Right cardiac atrium (tissue), 5 donors: ENCODE measurements at regions not wholly inside any gene's neighbourhood (a gene's known extent, or its start where the extent isn't known, plus 50 kb on each side); places are given as distances from the start of the nearest gene placed in this dataset.
A peak's percentile ranks its signal among the peaks of the same experiment; 100 is the strongest.

Experiments
- ATAC-seq, 2 donors: fragments of 200-7000 bp; cut with Tn5 transposase; one replicate each; pipeline versions ENCODE4 v1.8.0 to v1.9.1; 2020; ENCODE audit warnings: moderate library complexity in 2 of 2, mild to moderate bottlenecking in 1 of 2
- DNase-seq, 3 donors: peaks; one replicate each; pipeline ENCODE4 v3.0.0-alpha.2; 2020
- H3K27ac ChIP-seq: one replicate; pipeline ENCODE4 v1.5.1; 2013; ENCODE audit warnings: mild to moderate bottlenecking, low read length, control low read depth, moderate library complexity
- H3K27me3 ChIP-seq: one replicate; pipeline ENCODE4 v1.6.1; 2013; ENCODE audit not compliant: control insufficient read depth, insufficient read depth
- H3K4me1 ChIP-seq: one replicate; pipeline ENCODE4 v1.6.1; 2013; ENCODE audit warnings: low read length; ENCODE audit not compliant: control insufficient read depth, insufficient read depth
- H3K4me3 ChIP-seq: one replicate; pipeline ENCODE4 v1.5.1; 2013; ENCODE audit warnings: low read length, control low read depth
- H3K9me3 ChIP-seq: one replicate; pipeline ENCODE4 v1.6.1; 2013; ENCODE audit warnings: low read length; ENCODE audit not compliant: control insufficient read depth
- WGBS: extraction: QIAGEN DNeasy Blood & Tissue Kit; methylation state at CpG from one replicate; pipeline ENCODE4 v1.1.7; 2013; 5-methylcytosine and 5-hydroxymethylcytosine counted together
- intact Hi-C, 4 donors: fragments of 100-400 bp; cut with DNase I; formaldehyde crosslinking; loops; one replicate each; pipeline versions ENCODE4 v1.11.0 to v1.14.0; 2022 to 2023
- donor health status: healthy with polysubstance abuse.
- donor health status: DM: no; HTN: yes; CAD: no.
- donor health status: DM: no; HTN: no; CAD: no.
- donor health status: DM: no; HTN: yes; CAD: no; lungs with severe emphysema.
- donor health status: DM: yes; HTN: yes; CAD: no.

GRCh38 chr11:127506647-127507046 is 506.1 kb upstream of the KIRREL3 start:
- no peaks in the 10 kb centered on the region for H3K9me3 ChIP-seq
- ATAC-seq (no peak), DNase-seq (no peak)
- intact Hi-C loops, result no loop called here
- no peak overlapping the region for H3K4me3 ChIP-seq
- no peaks in the 10 kb centered on the region for H3K27me3 ChIP-seq
- H3K27ac ChIP-seq, result no peak overlapping the region
- H3K4me1 ChIP-seq, result no peaks in the 10 kb centered on the region

GRCh38 chr11:127506126-127506525 is 505.6 kb upstream of the KIRREL3 start:
- Histone ChIP-seq H3K27ac (no peak overlapping the region), H3K4me3 (no peak overlapping the region), H3K4me1 (no peaks in the 10 kb centered on the region), H3K9me3 (no peaks in the 10 kb centered on the region), H3K27me3 (no peaks in the 10 kb centered on the region)
- WGBS, result 41% methylated on average over 2 of the region's 2 CpGs
- DNase-seq (no peak), ATAC-seq (no peak)
- intact Hi-C loops, result no loop called here

- Histone ChIP-seq H3K27ac (no peak overlapping the region), H3K27me3 (no peaks in the 10 kb centered on the region), H3K9me3 (no peaks in the 10 kb centered on the region), H3K4me1 (no peaks in the 10 kb centered on the region), H3K4me3 (no peak overlapping the region)
- intact Hi-C loops, result no loop called here
- WGBS, result 87% methylated on average over 7 of the region's 7 CpGs
- no peak for DNase-seq
- no peak for ATAC-seq
Measured at GRCh38 chr11:127496165-127496564, 495.6 kb upstream of the KIRREL3 start.

- Histone ChIP-seq H3K4me3 (no peak overlapping the region), H3K4me1 (no peaks in the 10 kb centered on the region), H3K27ac (no peak overlapping the region), H3K27me3 (no peaks in the 10 kb centered on the region), H3K9me3 (no peaks in the 10 kb centered on the region)
- no peak for DNase-seq
- ATAC-seq, result no peak
- intact Hi-C loops, result no loop called here
- 58% methylated on average over 9 of the region's 9 CpGs for WGBS
Measured at GRCh38 chr11:127493330-127494022, 492.9 kb upstream of the KIRREL3 start.

GRCh38 chr11:127492029-127492428 is 491.5 kb upstream of the KIRREL3 start:
- no peaks in the 10 kb centered on the region for H3K27me3 ChIP-seq
- ATAC-seq, result no peak
- no peak overlapping the region for H3K4me3 ChIP-seq
- H3K9me3 ChIP-seq, result no peaks in the 10 kb centered on the region
- no peak overlapping the region for H3K27ac ChIP-seq
- intact Hi-C loops, result no loop called here
- H3K4me1 ChIP-seq, result no peaks in the 10 kb centered on the region
- DNase-seq, result no peak
- 64% methylated on average over 2 of the region's 2 CpGs for WGBS

GRCh38 chr11:127491589-127491988 is 491.0 kb upstream of the KIRREL3 start:
- no peak overlapping the region for H3K27ac ChIP-seq
- intact Hi-C loops, result no loop called here
- no peaks in the 10 kb centered on the region for H3K4me1 ChIP-seq
- H3K9me3 ChIP-seq, result no peaks in the 10 kb centered on the region
- no peaks in the 10 kb centered on the region for H3K27me3 ChIP-seq
- ATAC-seq, result no peak
- WGBS, result 44% methylated on average over 2 of the region's 2 CpGs
- H3K4me3 ChIP-seq, result no peak overlapping the region
- no peak for DNase-seq

GRCh38 chr11:127490896-127491295 is 490.3 kb upstream of the KIRREL3 start:
- DNase-seq (no peak), ATAC-seq (no peak)
- Histone ChIP-seq H3K27me3 (no peaks in the 10 kb centered on the region), H3K4me3 (no peak overlapping the region), H3K4me1 (no peaks in the 10 kb centered on the region), H3K9me3 (no peaks in the 10 kb centered on the region), H3K27ac (no peak overlapping the region)
- 89% methylated on average over 2 of the region's 2 CpGs for WGBS
- intact Hi-C loops, result no loop called here

- Histone ChIP-seq H3K4me1 (no peaks in the 10 kb centered on the region), H3K27me3 (no peaks in the 10 kb centered on the region), H3K4me3 (no peak overlapping the region), H3K9me3 (no peaks in the 10 kb centered on the region), H3K27ac (no peak overlapping the region)
- 65% methylated on average over 2 of the region's 2 CpGs for WGBS
- intact Hi-C loops, result no loop called here
- no peak for DNase-seq
- ATAC-seq, result no peak
Measured at GRCh38 chr11:127485541-127485940, 485.0 kb upstream of the KIRREL3 start.

GRCh38 chr11:127481391-127481790 is 480.8 kb upstream of the KIRREL3 start:
- no peaks in the 10 kb centered on the region for H3K9me3 ChIP-seq
- no peak overlapping the region for H3K27ac ChIP-seq
- intact Hi-C loops, result no loop called here
- WGBS, result 62% methylated on average over 1 of the region's 1 CpG
- DNase-seq (no peak), ATAC-seq (peak in 1 of 2 donors; percentile 68)
- H3K27me3 ChIP-seq, result no peaks in the 10 kb centered on the region
- H3K4me1 ChIP-seq, result no peaks in the 10 kb centered on the region
- no peak overlapping the region for H3K4me3 ChIP-seq

GRCh38 chr11:127478826-127479225 is 478.3 kb upstream of the KIRREL3 start:
- ATAC-seq, result no peak
- H3K27me3 ChIP-seq, result no peaks in the 10 kb centered on the region
- 97% methylated on average over 2 of the region's 2 CpGs for WGBS
- DNase-seq, result no peak
- H3K9me3 ChIP-seq, result no peaks in the 10 kb centered on the region
- no peaks in the 10 kb centered on the region for H3K4me1 ChIP-seq
- intact Hi-C loops, result no loop called here
- H3K4me3 ChIP-seq, result no peak overlapping the region
- H3K27ac ChIP-seq, result no peak overlapping the region

GRCh38 chr11:127474766-127475165 is 474.2 kb upstream of the KIRREL3 start:
- intact Hi-C loops, result no loop called here
- Histone ChIP-seq H3K27me3 (no peaks in the 10 kb centered on the region), H3K4me1 (no peaks in the 10 kb centered on the region), H3K4me3 (no peak overlapping the region), H3K9me3 (no peaks in the 10 kb centered on the region), H3K27ac (no peak overlapping the region)
- 74% methylated on average over 1 of the region's 1 CpG for WGBS
- ATAC-seq (no peak), DNase-seq (no peak)

- intact Hi-C loops, result no loop called here
- DNase-seq, result no peak
- H3K27ac ChIP-seq, result no peak overlapping the region
- H3K4me1 ChIP-seq, result no peaks in the 10 kb centered on the region
- no peaks in the 10 kb centered on the region for H3K9me3 ChIP-seq
- H3K4me3 ChIP-seq, result no peak overlapping the region
- ATAC-seq, result no peak
- 87% methylated on average over 7 of the region's 7 CpGs for WGBS
- H3K27me3 ChIP-seq, result no peaks in the 10 kb centered on the region
Measured at GRCh38 chr11:127472505-127472904, 471.9 kb upstream of the KIRREL3 start.
